ENCODE measurements at regions not wholly inside any gene's neighbourhood (a gene's known extent, or its start where the extent isn't known, plus 50 kb on each side); places are given as distances from the start of the nearest gene placed in this dataset.

- Histone ChIP-seq H3K9me3 (ENCODE audit: control insufficient read depth, insufficient read depth, low read length) (no peaks in the 10 kb centered on the region), H4K8ac (ENCODE audit: low read depth in 2 of 2, low read length in 2 of 2) (no peak overlapping the region), H3K4me2 (ENCODE audit: low read depth, low read length) (no peak overlapping the region), H2BK15ac (ENCODE audit: low read depth, low read length) (no peak overlapping the region), H4K20me1 (ENCODE audit: insufficient read depth, low read length) (no peaks in the 10 kb centered on the region), H3K27me3 (ENCODE audit: control insufficient read depth, insufficient read depth, low read length) (no peaks in the 10 kb centered on the region), H3K9me1 (ENCODE audit: insufficient read depth, low read length) (no peaks in the 10 kb centered on the region), H2AK5ac (ENCODE audit: low read depth, low read length) (no peak overlapping the region), H3K4ac (ENCODE audit: low read depth, low read length) (no peak overlapping the region), H3K18ac (ENCODE audit: low read depth, low read length) (no peak overlapping the region), H4K5ac (ENCODE audit: low read depth, low read length) (no peak overlapping the region), H3K4me3 (ENCODE audit: insufficient read depth, low read depth, low read length) (no peak overlapping the region), H2AFZ (replicated peaks; ENCODE audit: low read length, poor library complexity) (no peak overlapping the region), H3K79me1 (ENCODE audit: low read depth in 1 of 2, low read length in 2 of 2) (no peaks in the 10 kb centered on the region), H3K56ac (ENCODE audit: extremely low read depth, insufficient read depth, low read length) (no peak overlapping the region), H2AK9ac (replicated peaks; ENCODE audit: low read depth, low read length, poor library complexity) (no peak overlapping the region), H3K14ac (replicated peaks; ENCODE audit: low read depth, low read length) (no peak overlapping the region), H3K9ac (ENCODE audit: low read depth, low read length) (no peak overlapping the region), H2BK120ac (ENCODE audit: low read depth, low read length) (no peak overlapping the region), H4K91ac (ENCODE audit: insufficient read depth, low read depth, low read length) (no peak overlapping the region), H3K27ac (ENCODE audit: insufficient read depth, low read length) (no peak overlapping the region), H2BK5ac (ENCODE audit: low read depth, low read length, poor library complexity, severe bottlenecking) (no peak overlapping the region), H3K23ac (ENCODE audit: low read depth, low read length) (no peak overlapping the region), H2BK20ac (ENCODE audit: low read depth, low read length) (no peak overlapping the region), H3K4me1 (ENCODE audit: control insufficient read depth, insufficient read depth, low read length) (no peaks in the 10 kb centered on the region), H3K36me3 (ENCODE audit: control insufficient read depth, insufficient read depth, low read length) (no peaks in the 10 kb centered on the region)
- intact Hi-C loops (cut with micrococcal nuclease) (no loop called here), dilution Hi-C loops (cut with HindIII; ENCODE audit: low sequenced_read_pairs, unreplicated experiment) (no loop called here), in situ Hi-C loops (cut with MboI; ENCODE audit: low sequenced_read_pairs) (no loop called here)
- DNase-seq: no peak
- POLR2A ChIA-PET (ENCODE audit: unreplicated experiment): no interaction called here
- CTCF ChIA-PET: no interaction called here
- no peak for ATAC-seq (ENCODE audit: low read depth)
- WGBS, 2 experiments (ENCODE audit: extremely low coverage in 2 of 2, insufficient read length in 1 of 2): no CpG with 5 or more reads among the region's 1 CpG
- TF ChIP-seq POLR2A (IDR thresholded peaks at IDR 0.05; ENCODE audit: low read depth, low read length): no peak
- TF ChIP-seq MXI1 (IDR thresholded peaks at IDR 0.05; ENCODE audit: borderline replicate concordance, low read depth, low read length): no peak
- no TSS peak for BruUV-seq (replicated peaks)
Measured at GRCh38 chrX:15013461-15013860, 140.2 kb downstream of the MOSPD2 start.

Measured in IMR-90 (cell line).